NCI-H510A treated with DMSO at 0.1 percent for 48 hours (cell line): ENCODE measurements at regions not wholly inside any gene's neighbourhood (a gene's known extent, or its start where the extent isn't known, plus 50 kb on each side); places are given as distances from the start of the nearest gene placed in this dataset.

Experiments
- DNase-seq: peaks from one replicate; lab custom pipeline; 2025; lab: John Stamatoyannopoulos, UW

- no peak for DNase-seq
Observed at GRCh38 chr13:79812070-79812850, 331.3 kb downstream of the NDFIP2 start.

GRCh38 chr13:79811170-79811569 is 330.2 kb downstream of the NDFIP2 start:
- DNase-seq, result no peak

- DNase-seq, result no peak
Observed at GRCh38 chr13:79810669-79811068, 329.7 kb downstream of the NDFIP2 start.

- no peak for DNase-seq
Observed at GRCh38 chr13:79810018-79810417, 329.1 kb downstream of the NDFIP2 start.

- DNase-seq, result no peak
Observed at GRCh38 chr13:79808475-79808874, 327.5 kb downstream of the NDFIP2 start.

- DNase-seq, result no peak
Observed at GRCh38 chr13:79807554-79807953, 326.6 kb downstream of the NDFIP2 start.

GRCh38 chr13:79806821-79807220 is 325.9 kb downstream of the NDFIP2 start:
- no peak for DNase-seq

GRCh38 chr13:79805317-79805716 is 324.4 kb downstream of the NDFIP2 start:
- DNase-seq, result no peak

GRCh38 chr13:79803989-79804388 is 323.0 kb downstream of the NDFIP2 start:
- no peak for DNase-seq

GRCh38 chr13:79803296-79803695 is 322.3 kb downstream of the NDFIP2 start:
- DNase-seq, result no peak

GRCh38 chr13:79802389-79803085 is 321.6 kb downstream of the NDFIP2 start:
- no peak for DNase-seq

- DNase-seq, result no peak
Observed at GRCh38 chr13:79799059-79799867, 318.3 kb downstream of the NDFIP2 start.

GRCh38 chr13:79796136-79796535 is 315.2 kb downstream of the NDFIP2 start:
- DNase-seq, result no peak

GRCh38 chr13:79794931-79795330 is 314.0 kb downstream of the NDFIP2 start:
- no peak for DNase-seq

- no peak for DNase-seq
Observed at GRCh38 chr13:79792716-79793115, 311.8 kb downstream of the NDFIP2 start.

GRCh38 chr13:79791471-79792042 is 310.6 kb downstream of the NDFIP2 start:
- DNase-seq, result no peak

- DNase-seq, result no peak
Observed at GRCh38 chr13:79786176-79786575, 305.2 kb downstream of the NDFIP2 start.

GRCh38 chr13:79782541-79783205 is 301.7 kb downstream of the NDFIP2 start:
- peak; percentile 62 for DNase-seq

- DNase-seq, result no peak
Observed at GRCh38 chr13:79781829-79782540, 301.0 kb downstream of the NDFIP2 start.

GRCh38 chr13:79780240-79780639 is 299.3 kb downstream of the NDFIP2 start:
- no peak for DNase-seq

GRCh38 chr13:79779761-79780160 is 298.8 kb downstream of the NDFIP2 start:
- DNase-seq, result no peak
